PC-9 (cell line): ENCODE measurements at regions not wholly inside any gene's neighbourhood (a gene's known extent, or its start where the extent isn't known, plus 50 kb on each side); places are given as distances from the start of the nearest gene placed in this dataset.

ENCODE experiments used
- CTCF ChIP-seq: fragments of 200-600 bp; sonication (generic); conservative IDR thresholded peaks from 2 replicates; pipeline ENCODE4 v1.6.1; 2017; ENCODE audit warnings: mixed run types, antibody characterized with exemption, mild to moderate bottlenecking, moderate library complexity
- EZH2 ChIP-seq: fragments of 200-600 bp; sonication (generic); IDR thresholded peaks from 2 replicates; pipeline ENCODE4 v1.8.0; 2017; ENCODE audit warnings: antibody characterized with exemption, low read depth

GRCh38 chr2:204187229-204188083, 250.9 kb downstream of the ICOS start:
- TF ChIP-seq EZH2, result no peak
- TF ChIP-seq CTCF, result no peak
